ENCODE measurements at regions not wholly inside any gene's neighbourhood (a gene's known extent, or its start where the extent isn't known, plus 50 kb on each side); places are given as distances from the start of the nearest gene placed in this dataset.

- TF ChIP-seq CTCF (conservative IDR thresholded peaks at IDR 0.05), result no peak
- no peak for TF ChIP-seq EZH2 (IDR thresholded peaks at IDR 0.05; ENCODE audit: low read depth)
Measured at GRCh38 chr12:94769047-94769420, 118.7 kb upstream of the TMCC3 start.
